Spinal cord (tissue), 9 donors: ENCODE measurements at regions not wholly inside any gene's neighbourhood (a gene's known extent, or its start where the extent isn't known, plus 50 kb on each side); places are given as distances from the start of the nearest gene placed in this dataset.

ENCODE experiments used
- DNase-seq, 6 donors: peaks; one replicate each; pipeline versions ENCODE4 v3.0.0 to v3.0.0-alpha.2; 2013 to 2015; ENCODE audit warnings: low spot score in 6 of 6, low read depth in 4 of 6
- H3K27ac ChIP-seq: one replicate; pipeline ENCODE4 v1.5.1; 2013; ENCODE audit warnings: low read depth, low read length, control low read depth
- H3K27me3 ChIP-seq: one replicate; pipeline ENCODE4 v1.6.1; 2013; ENCODE audit warnings: low read length; ENCODE audit not compliant: control insufficient read depth, insufficient read depth
- H3K36me3 ChIP-seq: one replicate; pipeline ENCODE4 v1.6.1; 2013; ENCODE audit warnings: low read length; ENCODE audit not compliant: control insufficient read depth, insufficient read depth
- H3K4me1 ChIP-seq: one replicate; pipeline ENCODE4 v1.6.1; 2013; ENCODE audit warnings: low read length; ENCODE audit not compliant: control insufficient read depth, insufficient read depth
- H3K4me3 ChIP-seq: one replicate; pipeline ENCODE4 v1.5.1; 2013; ENCODE audit warnings: low read depth, low read length, control low read depth
- H3K9me3 ChIP-seq: one replicate; pipeline ENCODE4 v1.6.1; 2013; ENCODE audit warnings: low read length; ENCODE audit not compliant: control insufficient read depth, insufficient read depth
- WGBS: methylation state at CpG from one replicate; pipeline ENCODE4 v1.1.5; 2013; ENCODE audit warnings: missing lambda C conversion rate; ENCODE audit not compliant: insufficient coverage; 5-methylcytosine and 5-hydroxymethylcytosine counted together
- donor health status: healthy.

GRCh38 chr20:24212494-24212893 lies 223.9 kb upstream of the GGTLC1 start:
- no peaks in the 10 kb centered on the region for H3K36me3 ChIP-seq
- no peak for DNase-seq
- 63% methylated on average over 3 of the region's 10 CpGs for WGBS
- H3K27me3 ChIP-seq = no peaks in the 10 kb centered on the region
- H3K27ac ChIP-seq = no peak overlapping the region
- H3K4me3 ChIP-seq = no peak overlapping the region
- peaks cover 5% of the 10 kb centered on the region for H3K4me1 ChIP-seq
- no peaks in the 10 kb centered on the region for H3K9me3 ChIP-seq

- Histone ChIP-seq H3K27ac (no peak overlapping the region), H3K36me3 (no peaks in the 10 kb centered on the region), H3K27me3 (no peaks in the 10 kb centered on the region), H3K9me3 (no peaks in the 10 kb centered on the region), H3K4me1 (peaks cover 5% of the 10 kb centered on the region), H3K4me3 (no peak overlapping the region)
- DNase-seq = peak in 1 of 6 donors; percentile 90
Measured at GRCh38 chr20:24211972-24212371, 223.4 kb upstream of the GGTLC1 start.

- H3K4me3 ChIP-seq = no peak overlapping the region
- H3K27me3 ChIP-seq = no peaks in the 10 kb centered on the region
- no peaks in the 10 kb centered on the region for H3K9me3 ChIP-seq
- H3K27ac ChIP-seq = no peak overlapping the region
- H3K36me3 ChIP-seq = no peaks in the 10 kb centered on the region
- no peak for DNase-seq
- 94% methylated on average over 2 of the region's 2 CpGs for WGBS
- peaks cover 5% of the 10 kb centered on the region for H3K4me1 ChIP-seq
Measured at GRCh38 chr20:24210356-24210755, 221.8 kb upstream of the GGTLC1 start.

- H3K27ac ChIP-seq = no peak overlapping the region
- no peaks in the 10 kb centered on the region for H3K36me3 ChIP-seq
- H3K4me1 ChIP-seq = peaks cover 5% of the 10 kb centered on the region
- H3K27me3 ChIP-seq = no peaks in the 10 kb centered on the region
- 89% methylated on average over 7 of the region's 9 CpGs for WGBS
- no peak for DNase-seq
- no peaks in the 10 kb centered on the region for H3K9me3 ChIP-seq
- H3K4me3 ChIP-seq = no peak overlapping the region
Measured at GRCh38 chr20:24208652-24209051, 220.1 kb upstream of the GGTLC1 start.

- Histone ChIP-seq H3K27ac (no peak overlapping the region), H3K9me3 (no peaks in the 10 kb centered on the region), H3K4me3 (no peak overlapping the region), H3K27me3 (no peaks in the 10 kb centered on the region), H3K36me3 (no peaks in the 10 kb centered on the region), H3K4me1 (peaks cover 5% of the 10 kb centered on the region)
- 92% methylated on average over 23 of the region's 26 CpGs for WGBS
- DNase-seq = no peak
Measured at GRCh38 chr20:24207803-24208300, 219.3 kb upstream of the GGTLC1 start.

GRCh38 chr20:24206995-24207394 lies 218.4 kb upstream of the GGTLC1 start:
- peaks cover 5% of the 10 kb centered on the region for H3K4me1 ChIP-seq
- no peaks in the 10 kb centered on the region for H3K27me3 ChIP-seq
- WGBS = no CpG with 5 or more reads among the region's 5 CpGs
- H3K27ac ChIP-seq = no peak overlapping the region
- no peaks in the 10 kb centered on the region for H3K36me3 ChIP-seq
- no peak overlapping the region for H3K4me3 ChIP-seq
- no peak for DNase-seq
- no peaks in the 10 kb centered on the region for H3K9me3 ChIP-seq

GRCh38 chr20:24203526-24204183 lies 215.1 kb upstream of the GGTLC1 start:
- peak in 1 of 6 donors; percentile 83 for DNase-seq
- Histone ChIP-seq H3K9me3 (no peaks in the 10 kb centered on the region), H3K4me1 (no peaks in the 10 kb centered on the region), H3K27me3 (no peaks in the 10 kb centered on the region), H3K4me3 (no peak overlapping the region), H3K27ac (no peak overlapping the region), H3K36me3 (no peaks in the 10 kb centered on the region)
- WGBS = 43% methylated on average over 4 of the region's 7 CpGs

GRCh38 chr20:24199501-24199900 lies 210.9 kb upstream of the GGTLC1 start:
- Histone ChIP-seq H3K27ac (no peak overlapping the region), H3K36me3 (no peaks in the 10 kb centered on the region), H3K4me1 (no peaks in the 10 kb centered on the region), H3K4me3 (no peak overlapping the region), H3K9me3 (no peaks in the 10 kb centered on the region), H3K27me3 (no peaks in the 10 kb centered on the region)
- DNase-seq = peak in 1 of 6 donors; percentile 75
- WGBS = 57% methylated on average over 6 of the region's 6 CpGs

- Histone ChIP-seq H3K27me3 (no peaks in the 10 kb centered on the region), H3K27ac (no peak overlapping the region), H3K4me1 (no peaks in the 10 kb centered on the region), H3K4me3 (no peak overlapping the region), H3K36me3 (no peaks in the 10 kb centered on the region), H3K9me3 (no peaks in the 10 kb centered on the region)
- no peak for DNase-seq
- 66% methylated on average over 3 of the region's 3 CpGs for WGBS
Measured at GRCh38 chr20:24194143-24194542, 205.6 kb upstream of the GGTLC1 start.

- WGBS = no CpG with 5 or more reads among the region's 1 CpG
- no peaks in the 10 kb centered on the region for H3K4me1 ChIP-seq
- H3K27ac ChIP-seq = no peak overlapping the region
Measured at GRCh38 chr20:24190905-24191304, 202.3 kb upstream of the GGTLC1 start.

More at GRCh38 chr20:24190905-24191304, 202.3 kb upstream of the GGTLC1 start:
- DNase-seq = no peak
- Histone ChIP-seq H3K36me3 (no peaks in the 10 kb centered on the region), H3K27me3 (no peaks in the 10 kb centered on the region), H3K4me3 (no peak overlapping the region), H3K9me3 (no peaks in the 10 kb centered on the region)
